SH-SY5Y (cell line): ENCODE measurements at regions not wholly inside any gene's neighbourhood (a gene's known extent, or its start where the extent isn't known, plus 50 kb on each side); places are given as distances from the start of the nearest gene placed in this dataset.

Experiments
- GATA2 ChIP-seq: IDR thresholded peaks from 2 replicates; pipeline ENCODE4 v1.6.1; 2011; ENCODE audit warnings: mild to moderate bottlenecking, low read depth, low read length
- GATA3 ChIP-seq: IDR thresholded peaks from 2 replicates; pipeline ENCODE4 v1.6.1; 2011; ENCODE audit warnings: low read depth, mild to moderate bottlenecking, low read length, moderate library complexity

DNA sequence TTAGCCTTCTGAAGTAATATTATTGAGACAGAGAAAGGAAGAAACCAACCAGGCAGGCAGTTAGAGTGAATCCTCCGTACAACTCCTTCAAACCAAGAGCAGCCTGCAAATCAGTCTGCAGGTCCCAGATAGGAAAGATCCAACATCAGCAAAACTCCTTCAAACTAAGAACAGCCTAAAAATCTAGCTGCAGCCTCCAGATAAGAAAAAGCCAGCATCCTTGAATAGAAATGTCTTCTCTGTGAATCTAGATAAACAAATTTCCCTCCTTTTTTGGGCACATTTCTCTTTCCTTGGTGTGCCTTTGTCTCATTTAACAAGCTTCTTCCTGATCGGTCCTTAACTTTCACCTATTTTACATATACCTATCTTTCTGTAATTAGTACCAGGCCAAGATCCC is 1004.6 kb upstream of the TMEFF2 start:
- TF ChIP-seq GATA3, result no peak
- no peak for TF ChIP-seq GATA2
